Thyroid gland (tissue), 4 donors: ENCODE measurements at regions not wholly inside any gene's neighbourhood (a gene's known extent, or its start where the extent isn't known, plus 50 kb on each side); places are given as distances from the start of the nearest gene placed in this dataset.

Source experiments
- POLR2A ChIP-seq, 2 donors: fragments of 450-650 bp; IDR thresholded peaks; one replicate each; pipeline ENCODE4 v1.6.1; 2017; ENCODE audit warnings: antibody characterized with exemption in 2 of 2, mild to moderate bottlenecking in 2 of 2, moderate library complexity in 1 of 2
- TF ChIP-seq, protein P1 (sequence below), 6 experiments: fragments of 200-600 bp in 3 of 6; fragments of 450-650 bp in 3 of 6; sonication (generic) in 3 of 6; IDR thresholded peaks; one replicate each; pipeline ENCODE4 v1.5.1; 2016 to 2019; ENCODE audit warnings: antibody characterized with exemption in 6 of 6, mild to moderate bottlenecking in 2 of 6, inconsistent platforms in 1 of 6, moderate library complexity in 1 of 6

DNA sequence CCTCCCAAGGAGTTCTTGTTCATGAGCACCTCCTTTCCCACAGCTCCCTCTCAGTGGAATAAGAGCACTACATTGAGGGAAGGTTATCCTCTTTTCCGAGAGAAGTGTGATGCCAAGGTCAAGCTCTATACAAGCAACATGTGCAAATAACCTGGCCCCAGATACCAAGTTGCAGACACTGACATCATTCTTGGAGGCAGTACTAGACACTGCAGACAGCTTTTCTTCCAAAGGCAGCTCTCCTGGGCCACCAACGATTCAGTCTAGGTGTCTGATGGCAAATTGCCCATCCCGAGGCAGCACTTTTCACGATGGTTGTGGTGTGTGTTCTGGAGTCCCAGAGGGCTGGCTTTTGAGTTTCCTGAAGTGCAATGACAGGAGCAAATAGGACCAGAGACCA, 384.9 kb downstream of the TLL1 start:
- TF ChIP-seq, protein P1, sequence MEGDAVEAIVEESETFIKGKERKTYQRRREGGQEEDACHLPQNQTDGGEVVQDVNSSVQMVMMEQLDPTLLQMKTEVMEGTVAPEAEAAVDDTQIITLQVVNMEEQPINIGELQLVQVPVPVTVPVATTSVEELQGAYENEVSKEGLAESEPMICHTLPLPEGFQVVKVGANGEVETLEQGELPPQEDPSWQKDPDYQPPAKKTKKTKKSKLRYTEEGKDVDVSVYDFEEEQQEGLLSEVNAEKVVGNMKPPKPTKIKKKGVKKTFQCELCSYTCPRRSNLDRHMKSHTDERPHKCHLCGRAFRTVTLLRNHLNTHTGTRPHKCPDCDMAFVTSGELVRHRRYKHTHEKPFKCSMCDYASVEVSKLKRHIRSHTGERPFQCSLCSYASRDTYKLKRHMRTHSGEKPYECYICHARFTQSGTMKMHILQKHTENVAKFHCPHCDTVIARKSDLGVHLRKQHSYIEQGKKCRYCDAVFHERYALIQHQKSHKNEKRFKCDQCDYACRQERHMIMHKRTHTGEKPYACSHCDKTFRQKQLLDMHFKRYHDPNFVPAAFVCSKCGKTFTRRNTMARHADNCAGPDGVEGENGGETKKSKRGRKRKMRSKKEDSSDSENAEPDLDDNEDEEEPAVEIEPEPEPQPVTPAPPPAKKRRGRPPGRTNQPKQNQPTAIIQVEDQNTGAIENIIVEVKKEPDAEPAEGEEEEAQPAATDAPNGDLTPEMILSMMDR (IDR thresholded peaks at IDR 0.05): no peak
- TF ChIP-seq POLR2A (IDR thresholded peaks at IDR 0.05): no peak
